Fibroblast of peridontal ligament (primary cell): ENCODE measurements at regions not wholly inside any gene's neighbourhood (a gene's known extent, or its start where the extent isn't known, plus 50 kb on each side); places are given as distances from the start of the nearest gene placed in this dataset.

Experiments
- DNase-seq: peaks from one replicate; pipeline ENCODE4 v3.0.0-alpha.2; 2010; ENCODE audit errors: extremely low read depth

DNA sequence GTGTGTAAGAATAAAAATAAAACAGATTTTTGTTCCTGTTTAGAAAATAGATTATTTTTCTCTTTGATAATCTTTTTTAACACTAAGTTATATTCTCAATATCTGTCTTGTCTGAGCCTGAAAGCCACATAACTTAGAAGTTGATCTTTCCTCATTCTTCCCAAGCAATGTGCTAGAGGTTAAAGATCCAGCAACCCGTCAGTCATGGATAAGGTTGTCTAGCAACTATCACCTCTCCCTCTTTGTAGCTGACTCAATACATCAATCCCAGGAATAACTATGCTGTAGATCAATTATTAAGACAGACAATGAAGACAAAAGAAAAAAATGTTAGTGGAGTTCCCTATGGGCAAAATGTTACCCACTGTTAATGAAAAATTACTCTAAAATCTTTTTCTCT, 813.1 kb upstream of the CCDC179 start:
- DNase-seq = no peak

- DNase-seq = peak; percentile 67
Measured at GRCh38 chr11:23674866-23675265, 814.6 kb upstream of the CCDC179 start.

DNA sequence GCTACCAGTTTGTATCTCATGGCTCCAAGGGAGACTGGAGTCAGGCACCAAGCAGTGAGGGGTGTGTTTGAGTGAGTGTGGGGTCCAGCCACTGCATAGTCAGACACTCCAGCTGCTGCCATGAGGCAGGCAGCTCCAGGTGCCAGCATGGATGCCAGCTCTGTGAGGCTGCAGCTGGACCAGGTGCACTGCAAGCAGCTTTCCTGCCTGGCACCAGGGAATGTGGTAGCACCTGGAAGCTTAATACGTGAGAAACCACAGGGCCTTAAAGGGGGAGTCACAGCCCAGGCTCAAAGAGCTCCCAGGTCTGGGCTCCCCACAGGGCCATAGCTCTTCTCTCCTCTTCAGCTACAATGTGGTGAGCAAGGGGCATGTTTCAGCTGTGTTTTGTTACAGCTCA, 817.8 kb upstream of the LUZP2 start:
- DNase-seq = no peak

DNA sequence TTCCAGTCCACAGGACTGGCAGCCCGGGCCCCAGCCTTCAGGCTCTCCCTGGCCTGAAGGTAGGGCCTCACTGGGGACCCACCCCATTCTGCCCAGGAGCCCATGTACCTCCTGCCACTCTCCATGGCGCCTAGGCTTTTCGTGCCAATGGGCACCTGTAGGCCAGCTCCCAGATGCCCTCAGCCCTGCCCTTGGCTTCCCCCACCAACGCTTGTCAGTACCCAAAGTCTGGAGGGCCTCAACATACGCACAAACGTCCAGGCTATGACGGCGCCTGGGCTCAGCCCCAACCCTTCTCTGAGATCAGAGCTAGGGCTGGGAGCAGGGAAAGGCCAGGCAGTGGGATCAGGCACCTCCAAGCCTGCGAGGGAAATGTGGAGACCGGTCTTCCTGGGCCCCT, 816.9 kb upstream of the LUZP2 start:
- no peak for DNase-seq

DNA sequence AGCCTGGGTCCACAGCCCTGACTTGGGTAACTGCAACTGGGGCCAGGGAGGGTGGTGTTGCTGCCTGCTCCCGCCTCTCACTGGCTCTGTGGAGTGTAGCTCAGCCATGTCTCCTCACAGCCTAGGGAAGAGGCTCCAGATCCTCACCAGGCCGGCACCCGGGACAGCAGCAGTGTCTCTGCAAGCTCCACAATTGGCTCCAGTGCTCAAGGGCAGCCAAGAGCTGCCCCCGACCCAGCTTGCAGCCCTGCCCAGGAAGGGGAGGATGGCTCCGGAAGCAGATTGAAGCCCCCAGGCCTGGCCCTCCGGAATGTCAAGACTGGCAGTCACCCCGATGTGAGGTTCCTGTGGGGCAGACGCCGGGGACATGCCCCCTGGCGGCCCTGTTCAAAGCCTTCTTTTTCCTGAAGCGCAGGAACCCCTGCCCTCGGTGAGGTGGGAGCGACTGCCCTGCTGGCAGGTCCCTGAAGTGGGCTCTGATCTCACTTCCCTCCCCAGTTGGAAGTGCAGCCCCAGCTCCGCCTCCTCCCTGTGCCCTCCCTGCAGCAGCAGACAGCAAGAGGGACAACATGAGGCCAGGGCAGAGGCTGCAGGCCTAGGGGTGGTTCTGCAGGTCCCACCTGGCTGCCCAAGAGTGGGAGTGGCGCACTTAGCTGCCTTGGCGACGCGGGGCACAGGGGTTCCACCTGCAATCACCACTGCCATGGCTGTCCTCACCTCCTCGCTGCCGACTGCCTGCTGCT, 816.2 kb upstream of the LUZP2 start:
- no peak for DNase-seq

GRCh38 chr11:23684701-23685100, 812.2 kb upstream of the LUZP2 start:
- no peak for DNase-seq

DNA sequence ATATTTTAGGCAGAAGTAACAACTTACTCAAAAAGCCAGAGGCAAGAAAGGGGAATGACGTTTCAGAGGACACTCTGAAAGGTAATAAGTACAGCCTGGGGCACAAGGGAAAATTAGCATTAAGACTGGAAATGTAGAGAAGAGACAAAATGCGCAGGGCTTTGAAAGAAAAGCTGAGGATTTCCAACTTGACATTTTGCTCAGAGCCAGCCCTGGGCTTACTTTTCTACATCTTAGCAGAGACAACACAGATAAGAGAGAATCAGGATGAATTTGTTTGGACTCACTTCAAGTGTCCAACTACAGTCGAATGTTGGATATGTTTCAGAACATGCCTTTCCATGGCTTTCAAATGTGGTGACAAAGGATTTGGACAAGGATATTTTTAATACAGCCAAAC, 808.9 kb upstream of the LUZP2 start:
- no peak for DNase-seq

GRCh38 chr11:23688411-23688810, 808.4 kb upstream of the LUZP2 start:
- DNase-seq = no peak

DNA sequence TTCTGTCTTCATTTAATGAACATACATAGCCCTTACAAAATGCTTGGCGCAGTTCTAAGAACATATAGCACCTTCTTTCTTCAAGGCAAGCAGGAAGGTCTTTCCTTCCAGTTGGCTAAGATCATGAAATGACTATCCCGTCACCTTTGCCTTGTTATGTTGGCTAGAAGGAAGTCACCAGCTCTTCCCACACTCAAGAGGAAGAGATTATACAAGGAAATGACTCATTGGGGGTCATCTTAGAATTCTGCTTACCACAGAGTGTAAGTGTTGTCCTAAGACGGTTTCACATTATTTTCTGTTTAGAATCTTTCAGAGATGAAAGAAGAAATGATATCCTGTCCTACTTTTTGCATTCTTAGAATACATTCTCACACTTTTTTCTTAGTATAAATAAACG, 808.0 kb upstream of the LUZP2 start:
- peak; percentile 4 for DNase-seq

DNA sequence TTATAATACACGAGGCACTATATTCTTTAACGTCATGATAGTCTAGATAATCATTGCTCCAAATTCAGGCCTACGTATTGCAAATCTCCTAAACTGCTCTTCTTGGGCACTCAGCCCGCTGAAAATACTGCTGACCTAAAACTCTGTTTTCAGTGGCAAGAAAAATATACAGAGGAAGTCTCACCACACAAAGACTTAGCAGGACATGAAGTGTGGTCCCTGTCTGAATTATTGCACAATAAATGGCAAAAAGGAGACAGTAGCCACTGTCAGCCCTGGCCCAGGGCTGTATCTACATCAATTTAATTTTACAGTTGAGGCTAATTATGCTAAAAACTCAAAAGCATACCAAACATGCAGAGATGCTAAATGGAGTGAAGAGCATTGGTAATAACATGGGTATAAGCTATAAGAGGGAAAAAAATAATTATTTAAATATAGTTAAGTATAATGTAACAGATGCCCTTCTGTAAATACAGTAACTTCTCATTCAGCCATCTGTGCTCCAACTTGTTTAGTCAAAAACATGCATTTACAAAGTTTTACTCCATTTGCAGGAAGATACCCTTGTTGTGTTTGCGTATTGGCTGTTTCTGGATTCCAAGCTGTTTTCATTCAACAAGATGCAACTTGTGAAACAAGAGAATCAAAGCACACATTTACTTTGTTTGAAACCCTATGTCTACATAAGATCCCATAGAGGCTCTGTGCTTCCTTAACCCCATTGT, 800.0 kb upstream of the LUZP2 start:
- DNase-seq = no peak

GRCh38 chr11:23704183-23704582, 792.7 kb upstream of the LUZP2 start:
- no peak for DNase-seq

DNA sequence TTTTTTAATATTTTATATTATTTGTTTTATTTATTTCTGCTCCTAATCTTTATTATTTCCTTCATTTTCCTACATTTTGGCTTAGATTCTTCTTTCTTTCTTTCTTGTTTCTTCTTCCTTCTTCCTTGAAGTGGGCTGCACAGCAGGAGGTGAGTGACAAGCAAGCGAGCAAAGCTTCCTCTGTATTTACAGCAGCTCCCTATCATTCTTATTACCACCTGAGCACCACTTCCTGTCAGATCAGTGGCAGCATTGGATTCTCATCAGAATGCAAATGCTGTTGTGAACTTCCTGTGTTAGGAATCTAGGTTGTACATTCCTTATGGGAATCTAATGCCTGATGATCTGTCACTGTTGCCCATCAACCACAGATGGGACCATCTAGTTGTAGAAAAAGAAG, 784.9 kb upstream of the LUZP2 start:
- DNase-seq = no peak

GRCh38 chr11:23719016-23719415, 777.8 kb upstream of the LUZP2 start:
- DNase-seq = no peak

DNA sequence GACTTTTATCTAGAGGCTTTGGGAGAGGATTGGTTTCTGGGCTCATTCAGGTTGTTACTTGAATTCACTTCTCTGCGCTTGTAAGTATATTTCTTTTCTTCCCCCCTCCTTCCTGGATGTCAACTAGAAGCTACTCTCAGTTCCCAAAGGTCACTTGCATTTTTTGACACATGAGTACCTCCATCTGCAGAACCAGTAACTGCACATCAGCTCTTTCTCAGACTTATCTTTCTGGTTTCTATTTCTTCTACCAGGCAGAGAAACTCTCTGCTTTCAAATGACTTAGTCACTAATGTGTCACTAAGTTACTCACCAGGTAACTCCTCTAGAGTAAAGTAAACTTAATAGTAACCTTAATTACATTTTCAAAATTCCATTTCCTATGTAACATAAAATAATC, 773.0 kb upstream of the LUZP2 start:
- no peak for DNase-seq

- DNase-seq = peak; percentile 50
Measured at GRCh38 chr11:23725752-23726151, 771.1 kb upstream of the LUZP2 start.

DNA sequence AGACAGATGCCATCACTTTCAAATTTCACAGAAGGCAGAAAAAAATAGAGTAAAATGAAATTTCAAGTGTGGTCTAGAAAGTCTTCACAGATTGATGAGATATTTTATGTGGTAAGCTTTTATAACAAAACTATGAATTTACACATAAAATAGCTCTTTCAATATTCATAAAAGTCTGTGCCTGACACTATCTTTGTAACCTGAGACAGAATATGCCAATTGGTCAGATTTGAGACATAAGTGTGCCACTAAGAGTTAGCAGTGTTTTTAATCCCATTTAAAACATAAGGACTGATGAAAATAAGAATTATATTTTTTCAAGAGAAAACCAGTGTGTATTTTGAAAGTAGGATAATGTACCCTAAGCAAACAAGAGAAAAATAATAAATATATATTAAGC, 769.5 kb upstream of the LUZP2 start:
- DNase-seq = peak; percentile 3

- DNase-seq = peak; percentile 73
Measured at GRCh38 chr11:23727794-23728193, 769.1 kb upstream of the LUZP2 start.

DNA sequence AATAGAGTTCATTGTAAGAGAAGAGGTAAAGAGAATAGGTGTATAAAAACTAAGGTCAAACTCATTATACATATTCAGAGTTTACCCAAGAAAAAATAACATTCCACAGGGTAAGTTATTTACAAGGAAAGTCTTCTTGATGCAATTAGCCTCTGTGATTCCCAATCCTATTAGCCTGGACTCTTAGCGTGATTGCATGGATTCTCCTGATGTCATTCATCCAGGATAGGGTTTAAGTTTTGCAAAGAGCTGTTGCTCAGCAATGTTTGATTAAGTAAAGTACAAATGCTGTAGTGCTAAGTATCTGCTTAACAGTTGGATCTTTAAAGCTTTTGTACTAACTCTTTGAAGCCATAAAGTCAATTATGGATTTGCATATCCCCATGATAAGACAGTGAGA, 767.8 kb upstream of the LUZP2 start:
- DNase-seq = peak; percentile 36

GRCh38 chr11:23730307-23730998, 766.4 kb upstream of the LUZP2 start:
- no peak for DNase-seq

DNA sequence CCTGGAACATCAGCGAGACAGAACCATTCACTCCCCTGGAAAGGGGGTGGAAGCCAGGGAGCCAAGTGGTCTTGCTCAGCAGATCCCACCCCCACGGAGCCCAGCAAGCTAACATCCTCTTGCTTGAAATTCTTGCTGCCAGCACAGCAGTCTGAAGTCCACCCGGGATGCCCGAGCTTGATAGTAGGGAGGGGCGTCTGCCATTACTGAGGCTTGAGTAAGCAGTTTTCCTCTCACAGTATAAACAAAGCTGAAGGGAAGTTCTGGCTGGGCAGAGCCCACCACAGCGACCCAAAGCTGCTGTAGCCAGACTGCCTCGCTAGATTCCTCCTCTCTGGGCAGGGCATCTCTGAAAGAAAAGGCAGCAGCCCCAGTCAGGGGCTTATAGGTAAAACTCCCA, 764.8 kb upstream of the LUZP2 start:
- peak; percentile 63 for DNase-seq

- no peak for DNase-seq
Measured at GRCh38 chr11:23746896-23747295, 750.0 kb upstream of the LUZP2 start.

- no peak for DNase-seq
Measured at GRCh38 chr11:23749762-23750430, 747.0 kb upstream of the LUZP2 start.
